ENCODE measurements at regions not wholly inside any gene's neighbourhood (a gene's known extent, or its start where the extent isn't known, plus 50 kb on each side); places are given as distances from the start of the nearest gene placed in this dataset.

- Histone ChIP-seq H3K4me1 (ENCODE audit: insufficient read depth, low read length, poor library complexity, severe bottlenecking) (no peaks in the 10 kb centered on the region), H2AFZ (ENCODE audit: low read length) (no peak overlapping the region), H3K4me3 (ENCODE audit: low read length, poor library complexity, severe bottlenecking) (no peak overlapping the region), H3K4me2 (ENCODE audit: low read depth, low read length, poor library complexity, severe bottlenecking) (no peak overlapping the region), H3K9me2 (replicated peaks; ENCODE audit: low read depth, low read length) (no peaks in the 10 kb centered on the region), H3K36me3 (ENCODE audit: insufficient read depth, low read length) (no peaks in the 10 kb centered on the region), H3K9me3 (ENCODE audit: insufficient read depth, low read depth, low read length) (no peaks in the 10 kb centered on the region), H3F3A (ENCODE audit: low read depth) (no peaks in the 10 kb centered on the region), H3K79me2 (ENCODE audit: insufficient read depth, low read length) (no peaks in the 10 kb centered on the region), H4K20me1 (ENCODE audit: insufficient read depth, low read length, poor library complexity, severe bottlenecking) (no peaks in the 10 kb centered on the region), H3K27me3 (ENCODE audit: insufficient read depth, low read length, poor library complexity, severe bottlenecking) (no peaks in the 10 kb centered on the region), H3K9ac (ENCODE audit: low read depth, low read length, poor library complexity, severe bottlenecking) (no peak overlapping the region)
- TF ChIP-seq, protein P1, sequence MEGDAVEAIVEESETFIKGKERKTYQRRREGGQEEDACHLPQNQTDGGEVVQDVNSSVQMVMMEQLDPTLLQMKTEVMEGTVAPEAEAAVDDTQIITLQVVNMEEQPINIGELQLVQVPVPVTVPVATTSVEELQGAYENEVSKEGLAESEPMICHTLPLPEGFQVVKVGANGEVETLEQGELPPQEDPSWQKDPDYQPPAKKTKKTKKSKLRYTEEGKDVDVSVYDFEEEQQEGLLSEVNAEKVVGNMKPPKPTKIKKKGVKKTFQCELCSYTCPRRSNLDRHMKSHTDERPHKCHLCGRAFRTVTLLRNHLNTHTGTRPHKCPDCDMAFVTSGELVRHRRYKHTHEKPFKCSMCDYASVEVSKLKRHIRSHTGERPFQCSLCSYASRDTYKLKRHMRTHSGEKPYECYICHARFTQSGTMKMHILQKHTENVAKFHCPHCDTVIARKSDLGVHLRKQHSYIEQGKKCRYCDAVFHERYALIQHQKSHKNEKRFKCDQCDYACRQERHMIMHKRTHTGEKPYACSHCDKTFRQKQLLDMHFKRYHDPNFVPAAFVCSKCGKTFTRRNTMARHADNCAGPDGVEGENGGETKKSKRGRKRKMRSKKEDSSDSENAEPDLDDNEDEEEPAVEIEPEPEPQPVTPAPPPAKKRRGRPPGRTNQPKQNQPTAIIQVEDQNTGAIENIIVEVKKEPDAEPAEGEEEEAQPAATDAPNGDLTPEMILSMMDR (conservative IDR thresholded peaks at IDR 0.05; ENCODE audit: low read length), result no peak
- TF ChIP-seq EZH2phosphoT487 (IDR thresholded peaks at IDR 0.05; ENCODE audit: borderline replicate concordance), result no peak
Observed at GRCh38 chr7:84339306-84339705, 144.7 kb upstream of the SEMA3A start.

GRCh38 chr7:84337429-84337828 is 142.8 kb upstream of the SEMA3A start:
- no peaks in the 10 kb centered on the region for H3K4me1 ChIP-seq (ENCODE audit: insufficient read depth, low read length, poor library complexity, severe bottlenecking)
- H3K4me2 ChIP-seq (ENCODE audit: low read depth, low read length, poor library complexity, severe bottlenecking), result no peak overlapping the region
- no peaks in the 10 kb centered on the region for H3K9me3 ChIP-seq (ENCODE audit: insufficient read depth, low read depth, low read length)
- no peaks in the 10 kb centered on the region for H4K20me1 ChIP-seq (ENCODE audit: insufficient read depth, low read length, poor library complexity, severe bottlenecking)
- H3K27me3 ChIP-seq (ENCODE audit: insufficient read depth, low read length, poor library complexity, severe bottlenecking), result no peaks in the 10 kb centered on the region
- no peaks in the 10 kb centered on the region for H3K9me2 ChIP-seq (replicated peaks; ENCODE audit: low read depth, low read length)
- no peaks in the 10 kb centered on the region for H3K36me3 ChIP-seq (ENCODE audit: insufficient read depth, low read length)
- H2AFZ ChIP-seq (ENCODE audit: low read length), result no peak overlapping the region
- TF ChIP-seq, protein P1 (conservative IDR thresholded peaks at IDR 0.05; ENCODE audit: low read length), result no peak
- TF ChIP-seq EZH2phosphoT487 (IDR thresholded peaks at IDR 0.05; ENCODE audit: borderline replicate concordance), result no peak
- no peaks in the 10 kb centered on the region for H3F3A ChIP-seq (ENCODE audit: low read depth)
- no peak overlapping the region for H3K4me3 ChIP-seq (ENCODE audit: low read length, poor library complexity, severe bottlenecking)
- H3K79me2 ChIP-seq (ENCODE audit: insufficient read depth, low read length), result no peaks in the 10 kb centered on the region
- H3K9ac ChIP-seq (ENCODE audit: low read depth, low read length, poor library complexity, severe bottlenecking), result no peak overlapping the region

DNA sequence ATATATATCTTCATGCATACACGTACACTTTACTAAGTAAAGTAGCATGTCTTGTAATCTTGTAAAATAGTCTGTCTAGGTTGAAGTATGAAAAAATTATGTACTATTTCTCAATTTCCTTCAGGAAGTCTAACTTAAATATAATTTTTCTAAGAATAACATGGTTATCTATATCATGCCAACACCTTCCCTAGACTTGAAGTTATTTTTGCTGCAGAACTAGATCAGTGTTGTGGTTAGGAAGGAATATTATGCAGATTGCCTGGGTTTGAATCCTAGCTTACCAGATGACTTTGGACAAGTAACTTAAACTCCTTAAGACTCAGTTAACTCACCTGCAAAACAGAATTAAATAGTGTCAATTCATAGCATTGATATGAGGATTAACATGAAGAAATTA is 142.2 kb upstream of the SEMA3A start:
- Histone ChIP-seq H3K4me2 (ENCODE audit: low read depth, low read length, poor library complexity, severe bottlenecking) (no peak overlapping the region), H3K9me3 (ENCODE audit: insufficient read depth, low read depth, low read length) (no peaks in the 10 kb centered on the region), H3K36me3 (ENCODE audit: insufficient read depth, low read length) (no peaks in the 10 kb centered on the region), H3K4me1 (ENCODE audit: insufficient read depth, low read length, poor library complexity, severe bottlenecking) (no peaks in the 10 kb centered on the region), H3K9me2 (replicated peaks; ENCODE audit: low read depth, low read length) (no peaks in the 10 kb centered on the region), H2AFZ (ENCODE audit: low read length) (no peak overlapping the region), H4K20me1 (ENCODE audit: insufficient read depth, low read length, poor library complexity, severe bottlenecking) (no peaks in the 10 kb centered on the region), H3K79me2 (ENCODE audit: insufficient read depth, low read length) (no peaks in the 10 kb centered on the region), H3K27me3 (ENCODE audit: insufficient read depth, low read length, poor library complexity, severe bottlenecking) (no peaks in the 10 kb centered on the region), H3K4me3 (ENCODE audit: low read length, poor library complexity, severe bottlenecking) (no peak overlapping the region), H3F3A (ENCODE audit: low read depth) (no peaks in the 10 kb centered on the region), H3K9ac (ENCODE audit: low read depth, low read length, poor library complexity, severe bottlenecking) (no peak overlapping the region)
- TF ChIP-seq, protein P1 (conservative IDR thresholded peaks at IDR 0.05; ENCODE audit: low read length), result no peak
- no peak for TF ChIP-seq EZH2phosphoT487 (IDR thresholded peaks at IDR 0.05; ENCODE audit: borderline replicate concordance)

All from Loucy (cell line).